Neural progenitor cell (in vitro differentiated cells): ENCODE measurements at regions not wholly inside any gene's neighbourhood (a gene's known extent, or its start where the extent isn't known, plus 50 kb on each side); places are given as distances from the start of the nearest gene placed in this dataset.

ENCODE experiments used
- EZH2 ChIP-seq: fragments of 200-600 bp; sonication (generic); IDR thresholded peaks from 2 replicates; pipeline ENCODE4 v1.6.1; 2017; ENCODE audit warnings: antibody characterized with exemption, mild to moderate bottlenecking, moderate library complexity
- TF ChIP-seq, protein P1 (sequence below): fragments of 200-600 bp; sonication (generic); IDR thresholded peaks from 2 replicates; pipeline ENCODE4 v1.5.1; 2017; ENCODE audit warnings: antibody characterized with exemption, mild to moderate bottlenecking

DNA sequence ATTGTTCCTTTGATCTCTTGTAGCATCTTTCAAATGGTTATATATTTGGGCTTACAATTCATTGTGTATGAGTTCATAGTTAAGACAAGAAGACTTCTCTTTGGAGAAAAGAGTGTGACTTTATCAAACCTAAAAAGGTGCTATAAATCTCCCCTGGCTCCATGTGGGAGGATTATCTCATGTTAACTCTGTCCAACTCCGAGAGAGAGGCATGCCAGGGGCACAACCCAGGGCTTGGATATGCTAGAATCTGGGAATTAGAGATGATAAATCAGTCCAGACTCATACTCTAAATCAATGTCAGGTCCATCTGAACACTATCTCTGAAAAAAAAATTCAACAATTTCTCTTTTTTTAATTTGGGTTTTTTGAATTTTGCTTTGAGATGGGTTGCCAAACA lies 462.8 kb downstream of the TUSC7 start:
- no peak for TF ChIP-seq EZH2
- TF ChIP-seq, protein P1, sequence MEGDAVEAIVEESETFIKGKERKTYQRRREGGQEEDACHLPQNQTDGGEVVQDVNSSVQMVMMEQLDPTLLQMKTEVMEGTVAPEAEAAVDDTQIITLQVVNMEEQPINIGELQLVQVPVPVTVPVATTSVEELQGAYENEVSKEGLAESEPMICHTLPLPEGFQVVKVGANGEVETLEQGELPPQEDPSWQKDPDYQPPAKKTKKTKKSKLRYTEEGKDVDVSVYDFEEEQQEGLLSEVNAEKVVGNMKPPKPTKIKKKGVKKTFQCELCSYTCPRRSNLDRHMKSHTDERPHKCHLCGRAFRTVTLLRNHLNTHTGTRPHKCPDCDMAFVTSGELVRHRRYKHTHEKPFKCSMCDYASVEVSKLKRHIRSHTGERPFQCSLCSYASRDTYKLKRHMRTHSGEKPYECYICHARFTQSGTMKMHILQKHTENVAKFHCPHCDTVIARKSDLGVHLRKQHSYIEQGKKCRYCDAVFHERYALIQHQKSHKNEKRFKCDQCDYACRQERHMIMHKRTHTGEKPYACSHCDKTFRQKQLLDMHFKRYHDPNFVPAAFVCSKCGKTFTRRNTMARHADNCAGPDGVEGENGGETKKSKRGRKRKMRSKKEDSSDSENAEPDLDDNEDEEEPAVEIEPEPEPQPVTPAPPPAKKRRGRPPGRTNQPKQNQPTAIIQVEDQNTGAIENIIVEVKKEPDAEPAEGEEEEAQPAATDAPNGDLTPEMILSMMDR = no peak
